NCI-H1048 (cell line): ENCODE measurements at regions not wholly inside any gene's neighbourhood (a gene's known extent, or its start where the extent isn't known, plus 50 kb on each side); places are given as distances from the start of the nearest gene placed in this dataset.
A peak's percentile ranks its signal among the peaks of the same experiment; 100 is the strongest.
"Not testable (repeated sequence)": the region's sequence is repeated elsewhere in the genome, so short reads cannot be mapped to it uniquely, and the experiment has no call there.

ENCODE experiments used
- DNase-seq: peaks from one replicate; lab custom pipeline; 2025; lab: John Stamatoyannopoulos, UW

GRCh38 chr2:35443087-35443486 is 912.5 kb upstream of the CRIM1 start:
- DNase-seq, result no peak

GRCh38 chr2:35441575-35441974 is 914.0 kb upstream of the CRIM1 start:
- DNase-seq, result not testable (repeated sequence)

- not testable (repeated sequence) for DNase-seq
These were observed 915.3 kb upstream of the CRIM1 start for GRCh38 chr2:35440308-35440707.

- DNase-seq, result not testable (repeated sequence)
These were observed 918.7 kb upstream of the CRIM1 start for GRCh38 chr2:35436893-35437292.

GRCh38 chr2:35428548-35428947 is 927.0 kb upstream of the CRIM1 start:
- peak; percentile 24 for DNase-seq

GRCh38 chr2:35421485-35421884 is 934.1 kb upstream of the CRIM1 start:
- DNase-seq, result no peak

- no peak for DNase-seq
These were observed 938.3 kb upstream of the CRIM1 start for GRCh38 chr2:35417293-35417692.

GRCh38 chr2:35416391-35417140 is 939.0 kb upstream of the CRIM1 start:
- no peak for DNase-seq

- no peak for DNase-seq
These were observed 939.6 kb upstream of the CRIM1 start for GRCh38 chr2:35415942-35416341.

GRCh38 chr2:35415282-35415681 is 940.3 kb upstream of the CRIM1 start:
- DNase-seq, result no peak

GRCh38 chr2:35410431-35411061 is 945.0 kb upstream of the CRIM1 start:
- DNase-seq, result peak; percentile 2

- no peak for DNase-seq
These were observed 945.8 kb upstream of the CRIM1 start for GRCh38 chr2:35409762-35410161.

- DNase-seq, result no peak
These were observed 947.3 kb upstream of the CRIM1 start for GRCh38 chr2:35408320-35408719.

GRCh38 chr2:35391736-35392442 is 963.7 kb upstream of the CRIM1 start:
- DNase-seq, result no peak

GRCh38 chr2:35378791-35379190 is 976.8 kb upstream of the CRIM1 start:
- no peak for DNase-seq

GRCh38 chr2:35374845-35375244 is 980.7 kb upstream of the CRIM1 start:
- DNase-seq, result no peak

GRCh38 chr2:35365859-35366258 is 989.7 kb upstream of the CRIM1 start:
- no peak for DNase-seq

GRCh38 chr2:35356332-35356731 is 999.2 kb upstream of the CRIM1 start:
- no peak for DNase-seq

- no peak for DNase-seq
These were observed 1000.5 kb upstream of the CRIM1 start for GRCh38 chr2:35355056-35355455.

GRCh38 chr2:35347561-35347960 is 1008.0 kb upstream of the CRIM1 start:
- DNase-seq, result no peak

- DNase-seq, result no peak
These were observed 1012.4 kb upstream of the CRIM1 start for GRCh38 chr2:35343135-35343534.

GRCh38 chr2:35339211-35339610 is 1016.4 kb upstream of the CRIM1 start:
- DNase-seq, result no peak

GRCh38 chr2:35337922-35338321 is 1017.7 kb upstream of the CRIM1 start:
- DNase-seq, result no peak
